Mammary epithelial cell (primary cell): ENCODE measurements at regions not wholly inside any gene's neighbourhood (a gene's known extent, or its start where the extent isn't known, plus 50 kb on each side); places are given as distances from the start of the nearest gene placed in this dataset.
"Not testable (repeated sequence)": the region's sequence is repeated elsewhere in the genome, so short reads cannot be mapped to it uniquely, and the experiment has no call there.

Experiments used
- CTCF ChIP-seq, 2 donors: IDR thresholded peaks in 1 of 2; conservative IDR thresholded peaks in 1 of 2; 2 replicates each; pipeline ENCODE4 v1.5.1; 2011 to 2012; ENCODE audit warnings: inconsistent platforms in 2 of 2, low read length in 2 of 2, mild to moderate bottlenecking in 2 of 2, control low read depth in 1 of 2, low read depth in 1 of 2; ENCODE audit not compliant: insufficient read depth in 1 of 2; ENCODE audit errors: extremely low read depth in 1 of 2
- EZH2 ChIP-seq: IDR thresholded peaks from 2 replicates; pipeline ENCODE4 v1.6.1; 2012; ENCODE audit warnings: low read length, inconsistent platforms, borderline replicate concordance

- TF ChIP-seq CTCF (conservative IDR thresholded peaks at IDR 0.05 in 1 of 2, IDR thresholded peaks at IDR 0.05 in 1 of 2; ENCODE audit: extremely low read depth in 1 of 2, insufficient read depth in 1 of 2, low read depth in 1 of 2, low read length in 2 of 2); EZH2: not testable (repeated sequence)
These were observed 1305.1 kb upstream of the ACVR2A start for GRCh38 chr2:146539739-146540138.
